K562 (cell line): ENCODE measurements at regions not wholly inside any gene's neighbourhood (a gene's known extent, or its start where the extent isn't known, plus 50 kb on each side); places are given as distances from the start of the nearest gene placed in this dataset.

Experiments
- ATAC-seq: fragments of 200-7000 bp; cut with Tn5 transposase; 3 replicates; pipeline ENCODE4 v1.9.1; 2020; ENCODE audit warnings: moderate library complexity
- BruUV-seq: library from RNA; stranded (reverse); fragments of 400-500 nt; replicated peaks from 2 replicates; lab custom pipeline; 2021; lab: Mats Ljungman, UMichigan
- CTCF ChIA-PET: fragments of 300-600 bp; formaldehyde crosslinking; extraction: SDS; loops from one replicate; lab custom pipeline; 2021; ENCODE audit warnings: low intra/inter-chr PET ratio; lab: Yijun Ruan, JAX
- POLR2A ChIA-PET: fragments of 300-600, 350-650 bp; sonication (Branson Sonifier 250); formaldehyde crosslinking; extraction: SDS; loops from one replicate; lab custom pipeline; 2021; ENCODE audit warnings: antibody characterized with exemption, inconsistent platforms; lab: Yijun Ruan, JAX
- DNase-seq, 4 experiments: peaks; one replicate each; pipeline versions ENCODE4 v3.0.0 to v3.0.0-alpha.2; 2011 to 2018; ENCODE audit warnings: low spot score in 3 of 4, mixed read lengths in 3 of 4; ENCODE audit errors: extremely low read depth in 1 of 4
- FAIRE-seq: peaks from 2 replicates; lab custom pipeline; 2011; peaks lifted over from hg19 to GRCh38; lab: Jason Lieb, UNC
- H2AFZ ChIP-seq: 2 replicates; pipeline ENCODE4 v1.6.0; 2011; ENCODE audit warnings: low read depth, low read length, control low read depth, inconsistent platforms
- H3K27ac ChIP-seq: fragments of 200-600 bp; 3 replicates; pipeline ENCODE4 v1.8.0; 2011; ENCODE audit warnings: low read depth, mild to moderate bottlenecking, control low read depth, inconsistent platforms, low read length, moderate library complexity, mixed read lengths; ENCODE audit errors: extremely low read depth
- H3K27me3 ChIP-seq, 2 experiments: fragments of 300-600 bp in 1 of 2; 2 replicates in 1 of 2; 3 replicates in 1 of 2; pipeline versions ENCODE4 v1.6.0 to v1.8.0; 2011; ENCODE audit warnings: inconsistent platforms in 2 of 2, low read length in 2 of 2, mild to moderate bottlenecking in 1 of 2, mixed read lengths in 1 of 2, moderate library complexity in 1 of 2; ENCODE audit not compliant: control insufficient read depth in 2 of 2, insufficient read depth in 2 of 2
- H3K36me3 ChIP-seq: fragments of 300-600 bp; 3 replicates; pipeline ENCODE4 v1.8.0; 2011; ENCODE audit warnings: mild to moderate bottlenecking, low read length, inconsistent platforms; ENCODE audit not compliant: control insufficient read depth, insufficient read depth
- H3K4me1 ChIP-seq, 2 experiments: fragments of 200-600 bp in 1 of 2; replicated peaks in 1 of 2; 2 replicates in 1 of 2; 3 replicates in 1 of 2; pipeline versions ENCODE4 v1.5.1 to v1.8.0; 2011; ENCODE audit warnings: inconsistent platforms in 2 of 2, low read length in 2 of 2, mild to moderate bottlenecking in 1 of 2, mixed read lengths in 1 of 2, moderate library complexity in 1 of 2; ENCODE audit not compliant: control insufficient read depth in 2 of 2, insufficient read depth in 2 of 2
- H3K4me2 ChIP-seq: 2 replicates; pipeline ENCODE4 v1.6.1; 2011; ENCODE audit warnings: low read length, control low read depth, inconsistent platforms, mixed read lengths; ENCODE audit not compliant: insufficient read depth
- H3K4me3 ChIP-seq: fragments of 200-600 bp; sonication (generic), shearing (Covaris generic); 2 replicates; pipeline ENCODE4 v1.5.1; 2016; ENCODE audit warnings: control low read depth, inconsistent platforms
- H3K79me2 ChIP-seq: fragments of 200-600 bp; 3 replicates; pipeline ENCODE4 v1.8.0; 2011; ENCODE audit warnings: low read length, inconsistent platforms; ENCODE audit not compliant: control insufficient read depth, insufficient read depth
- H3K9ac ChIP-seq, 2 experiments: 2 replicates each; pipeline versions ENCODE4 v1.6.0 to v1.6.1; 2011; ENCODE audit warnings: low read depth in 2 of 2, low read length in 2 of 2, control low read depth in 1 of 2, inconsistent platforms in 1 of 2, mild to moderate bottlenecking in 1 of 2, mixed read lengths in 1 of 2; ENCODE audit not compliant: insufficient read depth in 1 of 2
- H3K9me1 ChIP-seq: one replicate; pipeline ENCODE4 v1.6.0; 2011; ENCODE audit warnings: inconsistent platforms, mild to moderate bottlenecking, low read length, moderate library complexity; ENCODE audit not compliant: control insufficient read depth, insufficient read depth
- H3K9me3 ChIP-seq: replicated peaks from 2 replicates; pipeline ENCODE4 v1.5.1; 2011; ENCODE audit warnings: low read depth, low read length, inconsistent platforms; ENCODE audit not compliant: control insufficient read depth, insufficient read depth
- H4K20me1 ChIP-seq: replicated peaks from 2 replicates; pipeline ENCODE4 v1.6.1; 2011; ENCODE audit warnings: low read length, inconsistent platforms, mixed read lengths; ENCODE audit not compliant: control insufficient read depth, insufficient read depth
- CREM ChIP-seq: IDR thresholded peaks from 2 replicates; pipeline ENCODE4 v1.6.1; 2014; ENCODE audit warnings: antibody characterized with exemption, low read depth
- HCFC1 ChIP-seq: IDR thresholded peaks from 2 replicates; pipeline ENCODE4 v1.6.1; 2012; ENCODE audit warnings: low read depth, low read length, improper control_type of control experiment
- HEY1 ChIP-seq: fragments of 250-450 bp; sonication (Bioruptor Pico); IDR thresholded peaks from 2 replicates; pipeline ENCODE4 v1.5.0; 2020; ENCODE audit warnings: mild to moderate bottlenecking, moderate library complexity, borderline replicate concordance
- HNRNPLL ChIP-seq: fragments of 200-400 bp; formaldehyde crosslinking; IDR thresholded peaks from 2 replicates; pipeline ENCODE4 v1.6.1; 2017; ENCODE audit warnings: low read length, low read depth, mild to moderate bottlenecking; ENCODE audit not compliant: poor library complexity, severe bottlenecking
- MXI1 ChIP-seq: IDR thresholded peaks from 2 replicates; pipeline ENCODE4 v1.6.1; 2011; ENCODE audit warnings: low read depth, mild to moderate bottlenecking, improper control_type of control experiment, low read length
- NFIX ChIP-seq: fragments of 250-450 bp; sonication (Bioruptor Pico); IDR thresholded peaks from 2 replicates; pipeline ENCODE4 v1.4.0; 2020; ENCODE audit warnings: low read depth, mild to moderate bottlenecking, moderate library complexity
- NFYB ChIP-seq: IDR thresholded peaks from 2 replicates; pipeline ENCODE4 v1.6.1; 2011; ENCODE audit warnings: mild to moderate bottlenecking, moderate library complexity; ENCODE audit not compliant: insufficient read length; ENCODE audit errors: extremely low read depth
- NRF1 ChIP-seq, 2 experiments: fragments of 450-650 bp; IDR thresholded peaks in 1 of 2; conservative IDR thresholded peaks in 1 of 2; 2 replicates each; pipeline ENCODE4 v1.6.1; 2014; ENCODE audit warnings: mild to moderate bottlenecking in 2 of 2
- PCBP2 ChIP-seq: fragments of 200-400 bp; formaldehyde crosslinking; IDR thresholded peaks from 2 replicates; pipeline ENCODE4 v1.6.1; 2018; ENCODE audit warnings: low read length, low read depth, mild to moderate bottlenecking, moderate library complexity; ENCODE audit not compliant: poor library complexity, severe bottlenecking
- USF1 ChIP-seq: sonication (generic); formaldehyde crosslinking; IDR thresholded peaks from 2 replicates; pipeline ENCODE4 v1.9.0; 2022; ENCODE audit warnings: mild to moderate bottlenecking, missing genetic modification reagents
- XRCC3 ChIP-seq: fragments of 450-650 bp; IDR thresholded peaks from 2 replicates; pipeline ENCODE4 v1.6.1; 2017; ENCODE audit warnings: mild to moderate bottlenecking, moderate library complexity
- ZNF143 ChIP-seq: sonication (generic); formaldehyde crosslinking; IDR thresholded peaks from 2 replicates; pipeline ENCODE4 v1.9.0; 2022; ENCODE audit warnings: mild to moderate bottlenecking, missing genetic modification reagents
- ZNF277 ChIP-seq: fragments of 250-450 bp; sonication (Bioruptor Pico); IDR thresholded peaks from 2 replicates; pipeline ENCODE4 v1.8.0; 2022; ENCODE audit warnings: inconsistent platforms, mild to moderate bottlenecking, moderate library complexity, borderline replicate concordance
- WGBS: fragments of 100-300 bp; shearing (Covaris generic); methylation state at CpG from one replicate; pipeline ENCODE4 v1.1.6; 2016; ENCODE audit warnings: low coverage, mixed read lengths; ENCODE audit not compliant: insufficient coverage; ENCODE audit errors: missing lambda C conversion rate; 5-methylcytosine and 5-hydroxymethylcytosine counted together
- in situ Hi-C: fragments of 300-500 bp; cut with MboI; formaldehyde crosslinking; loops from 4 replicates; pipeline ENCODE4 v1.15.0; 2018; ENCODE audit warnings: inconsistent platforms, mixed read lengths
- intact Hi-C: fragments of 100-400 bp; cut with micrococcal nuclease; formaldehyde crosslinking; loops from 2 replicates; pipeline ENCODE4 v1.14.2; 2022

GRCh38 chr11:10984742-10985141 lies 126.9 kb upstream of the ZBED5 start:
- Histone ChIP-seq H3K9me3 (no peaks in the 10 kb centered on the region), H2AFZ (no peak overlapping the region), H3K36me3 (no peaks in the 10 kb centered on the region), H3K4me1 (peaks cover 12 to 19% of the 10 kb centered on the region in 2 experiments), H3K79me2 (no peaks in the 10 kb centered on the region), H3K9ac (no peak overlapping the region), H3K27ac (no peak overlapping the region), H4K20me1 (no peaks in the 10 kb centered on the region), H3K4me2 (no peak overlapping the region), H3K4me3 (no peak overlapping the region), H3K9me1 (no peaks in the 10 kb centered on the region), H3K27me3 (peaks cover 3 to 6% of the 10 kb centered on the region in 2 experiments; a peak in 1 of 5 replicates)
- CTCF ChIA-PET, result no interaction called here
- no peak for FAIRE-seq
- DNase-seq, result no peak
- ATAC-seq, result no peak
- intact Hi-C loops, result no loop called here
- POLR2A ChIA-PET, result interaction anchor here (0.6 to 1.3 kb wide), 4 partner anchors 43 to 428 kb away, joined by 3 to 5 read pairs (median 4); no protein-coding TSS in a partner anchor
- WGBS, result 6% methylated on average over 5 of the region's 5 CpGs
- no TSS peak for BruUV-seq
- TF ChIP-seq NRF1 (conservative IDR thresholded peaks at IDR 0.05 in 1 of 2, IDR thresholded peaks at IDR 0.05 in 1 of 2), result no peak
- TF ChIP-seq, all 486 proteins: peak for 0
- in situ Hi-C loops, result no loop called here

- ChIA-PET CTCF (no interaction called here), POLR2A (interaction anchor here (0.6 to 1.2 kb wide), 3 partner anchors 42 to 429 kb away, joined by 3 to 4 read pairs (median 3); no protein-coding TSS in a partner anchor)
- Histone ChIP-seq H3K4me1 (peaks cover 7 to 14% of the 10 kb centered on the region in 2 experiments), H3K9ac (no peak overlapping the region), H3K27ac (no peak overlapping the region), H3K36me3 (no peaks in the 10 kb centered on the region), H3K9me3 (no peaks in the 10 kb centered on the region), H3K4me3 (no peak overlapping the region), H3K4me2 (0 out of 2 replicates have a peak overlapping the region, but pooled peaks have one; percentile 9), H2AFZ (no peak overlapping the region), H4K20me1 (no peaks in the 10 kb centered on the region), H3K27me3 (peaks cover 3 to 6% of the 10 kb centered on the region in 2 experiments; a peak in 1 of 5 replicates), H3K79me2 (no peaks in the 10 kb centered on the region), H3K9me1 (no peaks in the 10 kb centered on the region)
- 17% methylated on average over 4 of the region's 4 CpGs for WGBS
- BruUV-seq, result no TSS peak
- intact Hi-C loops (no loop called here), in situ Hi-C loops (no loop called here)
- peak; percentile 36 to 58 (median 50) for DNase-seq
- peak; percentile 97 for ATAC-seq
- peak; percentile 70 for FAIRE-seq
- TF ChIP-seq ZNF143 (CRISPR knock-in tag) (peak; percentile 74), CREM (0 out of 2 replicates have a peak, but pooled peaks have one; percentile 10), ZNF277 (CRISPR knock-in tag) (no peak), USF1 (CRISPR knock-in tag) (peak; percentile 80), NFYB (peak; percentile 95), HNRNPLL (no peak), PCBP2 (no peak), HCFC1 (peak; percentile 84), HEY1 (CRISPR knock-in tag) (no peak), NFIX (CRISPR knock-in tag) (no peak), XRCC3 (no peak), MXI1 (no peak)
Measured at GRCh38 chr11:10984250-10984649, 126.4 kb upstream of the ZBED5 start.
